Mesodermal cell (in vitro differentiated cells): ENCODE measurements at regions not wholly inside any gene's neighbourhood (a gene's known extent, or its start where the extent isn't known, plus 50 kb on each side); places are given as distances from the start of the nearest gene placed in this dataset.
"Not testable (repeated sequence)": the region's sequence is repeated elsewhere in the genome, so short reads cannot be mapped to it uniquely, and the experiment has no call there.

Experiments used
- H3K27ac ChIP-seq: 2 replicates; pipeline ENCODE4 v1.7.0; 2013; ENCODE audit warnings: mild to moderate bottlenecking, low read depth, low read length, moderate library complexity; ENCODE audit not compliant: severe bottlenecking
- H3K36me3 ChIP-seq: 2 replicates; pipeline ENCODE4 v1.7.1; 2013; ENCODE audit warnings: mild to moderate bottlenecking, low read length, moderate library complexity; ENCODE audit not compliant: control insufficient read depth, insufficient read depth
- H3K4me1 ChIP-seq: one replicate; pipeline ENCODE4 v1.7.1; 2013; ENCODE audit warnings: mild to moderate bottlenecking, low read length; ENCODE audit not compliant: insufficient read depth, control insufficient read depth, poor library complexity, severe bottlenecking
- H3K4me3 ChIP-seq: 2 replicates; pipeline ENCODE4 v1.7.0; 2013; ENCODE audit warnings: low read length, control low read depth, mild to moderate bottlenecking; ENCODE audit not compliant: insufficient read depth, poor library complexity, severe bottlenecking; ENCODE audit errors: extremely low read depth
- H3K9me3 ChIP-seq: 2 replicates; pipeline ENCODE4 v1.7.1; 2013; ENCODE audit warnings: mild to moderate bottlenecking, low read length, moderate library complexity; ENCODE audit not compliant: control insufficient read depth
- WGBS, 2 experiments: methylation state at CpG; one replicate each; pipeline ENCODE4 v1.1.5; 2013; ENCODE audit warnings: missing lambda C conversion rate in 2 of 2; ENCODE audit not compliant: insufficient coverage in 2 of 2; 5-methylcytosine and 5-hydroxymethylcytosine counted together

DNA sequence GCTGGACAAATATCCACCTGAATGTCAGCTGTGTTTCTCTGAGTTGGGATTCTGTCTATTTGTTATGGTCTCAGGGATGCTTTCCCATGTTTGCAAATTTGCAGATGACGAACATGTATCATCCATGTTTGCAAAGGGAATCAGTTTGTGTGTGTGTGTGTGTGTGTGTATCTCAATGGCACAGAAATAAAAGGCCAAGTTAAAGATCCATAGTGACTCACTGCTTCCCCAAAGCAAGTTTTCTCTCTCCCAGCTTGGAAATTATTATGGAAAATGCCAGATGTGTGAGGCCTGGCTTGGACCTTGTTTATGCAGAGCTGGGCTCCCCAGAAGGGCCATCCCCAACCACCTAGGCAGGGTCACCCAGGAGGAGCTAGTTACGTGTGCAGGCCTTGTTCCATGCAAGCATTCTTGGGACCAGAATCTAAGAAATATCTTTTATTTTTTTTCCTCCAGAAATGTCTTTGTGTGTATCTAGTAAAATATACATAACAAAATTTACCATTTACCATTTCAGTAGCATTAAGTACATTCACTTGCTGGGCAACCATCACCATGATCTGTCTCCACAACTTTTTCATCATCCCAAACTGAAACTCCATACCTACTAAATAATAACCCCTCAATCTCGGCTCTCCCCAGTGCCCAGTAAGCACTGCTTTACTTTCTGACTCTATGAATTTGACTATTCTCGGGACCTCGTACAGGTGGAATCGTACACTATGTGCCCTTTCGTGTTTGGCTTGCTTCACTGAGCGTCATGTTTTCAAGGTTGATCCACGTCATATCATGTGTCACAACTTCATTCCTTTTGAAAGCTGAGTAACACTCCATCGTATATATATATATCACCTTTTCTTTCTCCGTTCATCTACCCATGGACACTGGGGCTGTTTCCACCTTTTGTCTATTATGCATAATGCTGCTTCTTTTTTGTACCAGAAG lies 56.6 kb upstream of the WNT7B start:
- 93 to 97% methylated on average over 7 to 9 of the region's 11 CpGs for WGBS, 2 experiments

DNA sequence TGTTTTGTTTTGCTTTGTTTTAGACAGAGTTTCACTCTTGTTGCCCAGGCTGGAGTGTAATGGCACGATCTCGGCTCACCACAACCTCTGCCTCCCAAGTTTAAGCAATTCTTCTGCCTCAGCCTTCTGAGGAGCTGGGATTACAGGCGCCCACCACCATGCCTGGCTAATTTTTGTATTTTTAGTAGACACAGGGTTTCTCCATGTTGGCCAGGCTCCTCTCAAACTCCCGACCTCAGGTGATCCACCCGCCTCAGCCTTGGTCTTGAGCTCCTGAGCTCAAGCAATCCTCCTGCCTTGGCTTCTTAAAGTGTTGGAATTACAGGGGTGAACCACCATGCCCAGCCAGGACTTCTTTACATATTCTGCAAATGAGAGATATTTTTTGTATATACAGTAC lies 57.5 kb upstream of the WNT7B start:
- WGBS, 2 experiments, result 87 to 94% methylated on average over 3 to 4 of the region's 5 CpGs
- H3K4me1 ChIP-seq, H3K9me3 ChIP-seq, H3K36me3 ChIP-seq, H3K4me3 ChIP-seq, H3K27ac ChIP-seq: not testable (repeated sequence)

More for the DNA sequence above, 56.6 kb upstream of the WNT7B start:
- no peak overlapping the region for H3K27ac ChIP-seq
- H3K4me3 ChIP-seq, result no peak overlapping the region
- H3K4me1 ChIP-seq, result peaks cover 6% of the 10 kb centered on the region
- H3K36me3 ChIP-seq, result no peaks in the 10 kb centered on the region
- H3K9me3 ChIP-seq, result no peaks in the 10 kb centered on the region

DNA sequence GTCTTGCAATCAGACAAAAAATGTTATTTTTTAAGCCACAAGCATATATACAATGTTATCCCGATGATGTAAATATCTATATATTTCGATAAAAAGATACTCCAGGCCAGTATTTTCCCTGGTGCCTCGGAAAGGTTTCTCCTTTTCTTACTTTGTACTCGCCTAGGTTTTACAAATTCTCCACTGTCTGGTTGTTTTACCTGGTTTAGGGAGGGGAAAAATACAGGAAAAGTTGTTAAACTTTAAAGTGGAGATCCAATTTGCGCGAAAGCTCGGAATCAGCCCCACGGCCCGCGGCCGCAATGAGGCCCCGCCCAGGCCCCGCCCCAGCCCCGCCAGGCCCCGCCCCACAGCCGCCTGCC lies 58.4 kb upstream of the WNT7B start:
- WGBS, 2 experiments, result 0 to 2% methylated on average over 10 to 12 of the region's 16 CpGs
- H3K27ac ChIP-seq, result peak overlapping the region; percentile 16
- peaks cover 6% of the 10 kb centered on the region for H3K4me1 ChIP-seq
- H3K9me3 ChIP-seq, result no peaks in the 10 kb centered on the region
- no peaks in the 10 kb centered on the region for H3K36me3 ChIP-seq
- peak overlapping the region; percentile 79 for H3K4me3 ChIP-seq

DNA sequence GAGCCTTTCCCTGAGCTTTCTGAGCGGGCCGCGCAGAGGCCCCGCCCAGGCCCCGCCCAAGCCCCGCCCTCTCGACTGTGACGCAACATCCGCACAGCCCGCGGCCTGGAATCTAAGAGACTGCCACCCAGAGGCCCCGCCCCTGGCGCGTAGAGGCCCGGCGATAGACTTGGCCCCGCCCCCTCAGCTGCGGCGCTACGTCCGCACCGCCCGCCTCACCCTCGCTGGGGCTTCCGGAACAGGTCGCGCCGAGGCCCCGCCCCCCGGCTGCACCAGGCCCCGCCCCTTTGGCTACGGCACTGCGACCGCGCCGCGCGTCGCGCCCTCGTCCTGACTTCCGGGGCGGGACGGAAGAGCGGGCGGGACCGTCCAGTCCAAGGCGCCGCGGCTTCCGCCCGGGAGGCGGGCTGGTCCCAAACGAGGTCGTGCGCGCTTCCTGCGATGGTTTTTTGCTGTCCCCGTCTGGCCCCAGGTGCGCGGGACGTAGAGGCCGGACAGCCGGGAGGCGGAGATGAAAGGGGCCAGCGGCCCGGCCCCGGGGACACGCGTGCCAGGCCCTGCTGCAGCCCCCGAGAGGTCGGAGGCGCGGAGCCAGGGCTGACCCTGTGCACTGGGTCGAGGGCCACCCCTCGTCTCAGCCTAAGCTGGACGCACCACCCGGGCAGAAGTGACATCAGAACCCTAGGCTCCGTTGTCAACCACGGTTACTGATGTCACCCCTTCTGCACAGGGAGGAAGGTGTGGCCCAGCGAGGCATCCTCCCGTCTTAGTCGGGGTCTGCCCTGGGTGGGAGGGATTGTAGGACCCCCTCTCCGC lies 59.0 kb upstream of the WNT7B start:
- peak overlapping the region; percentile 75 for H3K27ac ChIP-seq
- peak overlapping the region; percentile 79 for H3K4me3 ChIP-seq
- H3K36me3 ChIP-seq, result no peaks in the 10 kb centered on the region
- H3K4me1 ChIP-seq, result peaks cover 6% of the 10 kb centered on the region
- no peaks in the 10 kb centered on the region for H3K9me3 ChIP-seq
- WGBS, 2 experiments, result 1% methylated on average over 70 to 77 of the region's 84 CpGs

DNA sequence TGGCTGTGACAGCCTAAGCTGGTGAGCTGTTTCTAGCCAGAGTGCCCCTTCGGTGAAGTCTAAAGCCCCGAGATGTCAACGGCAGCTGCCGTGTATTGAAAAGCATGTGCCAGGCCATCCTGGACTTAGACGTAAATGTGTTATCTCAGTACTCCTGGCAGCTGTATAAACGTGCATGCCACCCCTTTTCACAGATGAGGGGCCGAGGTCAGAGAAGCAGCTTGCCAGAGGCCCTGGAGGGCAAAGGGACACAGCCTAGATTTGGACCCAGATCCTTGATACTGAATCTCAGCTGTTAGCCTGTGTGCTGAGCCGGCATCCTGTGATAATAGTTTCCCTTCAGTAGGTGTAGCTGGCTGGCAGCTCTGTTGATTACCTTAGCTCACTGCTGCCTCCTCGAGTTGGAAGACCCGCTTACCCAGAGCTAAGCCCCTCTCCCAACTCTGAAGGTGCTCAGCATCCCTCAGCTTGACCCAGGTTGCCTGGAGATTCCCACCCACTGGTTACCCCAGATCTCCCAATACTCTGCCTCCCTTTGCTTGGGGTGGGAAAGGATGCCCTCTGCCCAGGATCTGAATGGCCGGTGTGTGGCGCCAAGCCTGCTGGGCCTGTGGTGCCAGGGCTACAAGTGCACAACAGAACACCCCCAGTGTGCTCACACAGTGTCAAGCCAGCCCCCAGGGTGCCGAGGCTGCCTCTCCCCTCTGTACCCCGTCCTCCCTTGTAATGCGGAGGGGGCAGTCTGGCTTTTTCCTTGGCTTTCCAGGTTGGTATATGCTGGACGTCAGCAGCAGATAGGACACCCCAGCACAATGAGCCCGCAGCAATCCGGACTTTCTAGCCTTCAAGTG lies 59.8 kb upstream of the WNT7B start:
- Histone ChIP-seq H3K9me3 (no peaks in the 10 kb centered on the region), H3K4me1 (peaks cover 8% of the 10 kb centered on the region), H3K4me3 (peak overlapping the region; percentile 79), H3K36me3 (no peaks in the 10 kb centered on the region), H3K27ac (peak overlapping the region; percentile 75)
- 45 to 50% methylated on average over 18 of the region's 18 CpGs for WGBS, 2 experiments

DNA sequence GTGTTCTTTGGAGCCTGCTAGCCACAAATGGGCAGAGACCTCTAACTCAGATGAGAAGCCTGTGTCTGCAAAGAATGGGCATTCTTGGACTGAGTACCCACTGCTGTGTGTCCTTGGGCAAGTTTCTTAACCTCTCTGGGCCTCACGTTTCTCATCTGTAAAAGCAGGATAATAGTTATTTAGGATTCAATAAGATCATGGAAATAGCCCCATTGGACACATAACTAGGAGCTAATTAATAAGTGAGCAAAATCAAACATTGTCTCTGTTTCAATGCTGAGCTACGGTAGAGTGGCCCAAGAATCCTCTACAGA lies 61.2 kb upstream of the WNT7B start:
- no peaks in the 10 kb centered on the region for H3K36me3 ChIP-seq
- H3K9me3 ChIP-seq, result no peaks in the 10 kb centered on the region
- WGBS, 2 experiments, result 71 to 88% methylated on average over 1 of the region's 2 CpGs
- H3K4me3 ChIP-seq, result no peak overlapping the region
- H3K4me1 ChIP-seq, result peaks cover 16% of the 10 kb centered on the region
- H3K27ac ChIP-seq, result no peak overlapping the region

DNA sequence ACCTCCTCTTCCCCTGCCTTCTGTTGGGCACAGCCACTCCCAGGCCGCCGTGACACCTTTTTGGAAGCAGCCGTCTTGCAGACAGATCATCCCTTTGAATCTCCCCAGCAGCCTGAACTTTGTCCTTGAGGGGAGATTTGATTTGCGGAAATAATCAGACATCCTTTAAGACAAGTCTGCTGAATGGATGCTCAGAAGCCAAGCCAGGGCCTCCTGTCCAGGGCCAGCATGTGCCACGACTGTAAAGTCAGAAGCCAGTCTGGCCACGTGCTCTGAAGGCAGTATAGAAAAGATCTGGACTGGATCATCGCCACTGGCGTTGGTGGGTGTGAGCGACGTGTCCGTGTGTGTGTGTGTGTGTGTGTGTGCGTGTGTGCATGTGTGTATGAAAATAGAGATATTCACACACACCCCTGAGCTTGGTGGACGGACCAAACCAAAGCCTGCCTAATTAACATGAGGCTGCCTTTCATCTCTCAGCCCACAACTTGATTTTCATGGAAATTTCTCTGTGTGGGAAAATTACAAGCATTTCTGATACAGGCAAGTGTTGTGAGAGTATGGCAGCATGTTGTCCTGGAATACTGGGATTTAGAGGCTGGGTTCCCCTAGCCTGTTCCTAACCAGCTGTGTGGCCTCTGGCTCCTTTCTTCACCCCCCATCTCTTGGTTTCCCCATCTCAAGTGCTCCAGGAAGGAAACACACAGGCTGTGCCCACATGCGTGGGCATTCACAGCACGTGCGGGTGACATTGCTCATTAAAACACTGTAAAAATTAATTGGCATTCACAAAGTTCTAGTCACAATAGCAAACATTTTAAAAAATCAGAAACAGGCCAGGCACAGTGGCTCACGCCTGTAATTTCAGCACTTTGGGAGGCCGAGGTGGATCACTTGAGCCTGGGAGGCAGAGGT lies 61.8 kb upstream of the WNT7B start:
- H3K4me3 ChIP-seq, result no peak overlapping the region
- H3K27ac ChIP-seq, result no peak overlapping the region
- H3K4me1 ChIP-seq, result peaks cover 19% of the 10 kb centered on the region
- H3K36me3 ChIP-seq, result no peaks in the 10 kb centered on the region
- no peaks in the 10 kb centered on the region for H3K9me3 ChIP-seq
- WGBS, 2 experiments, result 87 to 92% methylated on average over 8 to 14 of the region's 18 CpGs

DNA sequence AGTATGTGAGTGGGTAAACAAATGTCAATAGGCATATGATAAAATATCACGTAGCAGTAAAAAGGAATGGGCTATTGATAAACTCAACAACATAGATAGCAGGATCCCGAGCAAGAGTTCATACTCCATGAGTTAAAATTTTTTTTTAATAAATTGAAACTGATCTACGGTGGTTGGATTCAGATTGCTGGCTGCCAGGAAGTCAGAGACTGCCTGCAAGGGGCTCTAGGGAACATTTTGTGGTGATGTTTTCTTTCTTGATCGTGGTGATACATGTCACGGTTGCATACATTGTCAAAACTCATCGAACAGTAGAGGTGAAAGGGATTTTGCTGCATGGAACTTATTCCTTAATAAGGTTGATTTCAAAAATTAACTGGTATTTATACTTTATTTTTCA lies 62.6 kb upstream of the WNT7B start:
- no peaks in the 10 kb centered on the region for H3K36me3 ChIP-seq
- no peak overlapping the region for H3K27ac ChIP-seq
- H3K9me3 ChIP-seq, result no peaks in the 10 kb centered on the region
- H3K4me3 ChIP-seq, result no peak overlapping the region
- WGBS, 2 experiments, result 100% methylated on average over 1 to 3 of the region's 6 CpGs
- H3K4me1 ChIP-seq, result peaks cover 19% of the 10 kb centered on the region

DNA sequence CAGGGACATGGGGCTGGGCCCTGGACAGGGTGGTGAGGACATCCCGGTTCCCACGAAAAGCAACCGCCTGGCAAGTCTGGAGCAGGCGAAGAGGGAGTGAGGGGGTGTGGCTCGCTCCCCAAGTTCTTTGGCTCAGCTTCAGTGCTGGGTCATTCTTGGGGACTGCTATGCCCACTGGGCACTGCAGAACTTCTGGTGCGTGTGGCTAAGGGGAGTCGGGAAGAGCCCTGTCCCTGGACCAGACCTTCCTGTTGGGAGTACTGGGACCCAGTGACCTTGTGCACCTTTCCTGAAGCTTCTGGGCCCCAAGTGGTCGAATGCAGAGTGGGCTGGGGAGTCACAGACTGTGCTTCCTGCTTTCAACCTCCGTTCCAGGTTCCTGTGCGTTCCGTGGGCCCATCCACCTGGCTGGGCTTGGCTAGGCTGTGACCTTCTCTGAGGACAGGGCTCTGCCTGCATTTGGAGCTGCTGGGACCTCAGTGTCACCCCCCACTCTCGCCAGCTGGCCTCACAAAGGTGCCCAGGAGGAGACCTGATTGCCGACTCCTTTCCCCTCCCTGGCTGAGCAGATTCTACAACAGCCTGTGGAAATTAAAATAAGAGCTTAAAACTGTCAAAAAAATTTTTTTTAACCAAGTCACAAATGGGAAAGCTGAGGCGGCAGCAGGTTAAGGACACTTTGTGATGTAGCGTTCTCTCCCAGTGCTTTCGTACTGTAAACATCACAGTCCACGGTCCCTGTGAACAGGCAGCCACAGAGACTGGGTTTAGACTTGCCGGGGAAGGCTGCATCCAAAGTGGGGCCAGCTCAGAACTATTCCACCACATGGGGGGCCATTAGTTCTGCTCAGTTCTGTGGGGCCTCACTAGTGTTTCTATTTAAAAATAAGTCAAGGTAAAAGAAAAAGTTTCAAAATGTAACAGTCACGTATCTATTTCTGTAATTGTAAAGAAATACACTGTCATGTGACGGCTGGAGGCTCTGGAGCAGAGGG lies 63.8 kb upstream of the WNT7B start:
- Histone ChIP-seq H3K4me1 (peaks cover 19% of the 10 kb centered on the region), H3K9me3 (no peaks in the 10 kb centered on the region), H3K36me3 (no peaks in the 10 kb centered on the region), H3K4me3 (no peak overlapping the region), H3K27ac (no peak overlapping the region)
- 92 to 93% methylated on average over 17 of the region's 20 CpGs for WGBS, 2 experiments
